ENCODE measurements at regions not wholly inside any gene's neighbourhood (a gene's known extent, or its start where the extent isn't known, plus 50 kb on each side); places are given as distances from the start of the nearest gene placed in this dataset.

DNA sequence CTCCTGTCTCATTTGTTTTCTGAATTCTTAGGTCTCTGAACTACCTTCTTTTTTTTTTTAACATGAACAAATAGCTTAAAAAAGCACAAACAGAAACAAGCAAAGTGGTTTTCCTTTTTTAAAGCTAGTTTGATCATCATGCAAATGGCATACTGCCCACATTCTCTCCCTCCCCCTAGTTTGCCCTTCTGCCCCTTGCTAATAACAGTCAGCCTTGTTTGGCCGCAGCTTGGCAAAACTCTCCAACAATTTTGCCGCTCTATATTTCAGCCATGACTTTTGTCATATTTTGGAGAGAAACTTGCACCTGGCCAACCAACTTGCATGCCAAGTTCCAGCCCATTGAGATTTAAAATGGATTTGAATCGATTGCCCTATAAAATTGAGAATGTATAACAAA is 666.0 kb upstream of the NR2F2 start:
- TF ChIP-seq, protein P1, sequence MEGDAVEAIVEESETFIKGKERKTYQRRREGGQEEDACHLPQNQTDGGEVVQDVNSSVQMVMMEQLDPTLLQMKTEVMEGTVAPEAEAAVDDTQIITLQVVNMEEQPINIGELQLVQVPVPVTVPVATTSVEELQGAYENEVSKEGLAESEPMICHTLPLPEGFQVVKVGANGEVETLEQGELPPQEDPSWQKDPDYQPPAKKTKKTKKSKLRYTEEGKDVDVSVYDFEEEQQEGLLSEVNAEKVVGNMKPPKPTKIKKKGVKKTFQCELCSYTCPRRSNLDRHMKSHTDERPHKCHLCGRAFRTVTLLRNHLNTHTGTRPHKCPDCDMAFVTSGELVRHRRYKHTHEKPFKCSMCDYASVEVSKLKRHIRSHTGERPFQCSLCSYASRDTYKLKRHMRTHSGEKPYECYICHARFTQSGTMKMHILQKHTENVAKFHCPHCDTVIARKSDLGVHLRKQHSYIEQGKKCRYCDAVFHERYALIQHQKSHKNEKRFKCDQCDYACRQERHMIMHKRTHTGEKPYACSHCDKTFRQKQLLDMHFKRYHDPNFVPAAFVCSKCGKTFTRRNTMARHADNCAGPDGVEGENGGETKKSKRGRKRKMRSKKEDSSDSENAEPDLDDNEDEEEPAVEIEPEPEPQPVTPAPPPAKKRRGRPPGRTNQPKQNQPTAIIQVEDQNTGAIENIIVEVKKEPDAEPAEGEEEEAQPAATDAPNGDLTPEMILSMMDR (IDR thresholded peaks at IDR 0.05; ENCODE audit: low read length): no peak
- no peak for TF ChIP-seq EZH2 (optimal IDR thresholded peaks at IDR 0.05; ENCODE audit: low read depth, low read length)

Measured in MM.1S (cell line).